ENCODE measurements at regions not wholly inside any gene's neighbourhood (a gene's known extent, or its start where the extent isn't known, plus 50 kb on each side); places are given as distances from the start of the nearest gene placed in this dataset.

DNA sequence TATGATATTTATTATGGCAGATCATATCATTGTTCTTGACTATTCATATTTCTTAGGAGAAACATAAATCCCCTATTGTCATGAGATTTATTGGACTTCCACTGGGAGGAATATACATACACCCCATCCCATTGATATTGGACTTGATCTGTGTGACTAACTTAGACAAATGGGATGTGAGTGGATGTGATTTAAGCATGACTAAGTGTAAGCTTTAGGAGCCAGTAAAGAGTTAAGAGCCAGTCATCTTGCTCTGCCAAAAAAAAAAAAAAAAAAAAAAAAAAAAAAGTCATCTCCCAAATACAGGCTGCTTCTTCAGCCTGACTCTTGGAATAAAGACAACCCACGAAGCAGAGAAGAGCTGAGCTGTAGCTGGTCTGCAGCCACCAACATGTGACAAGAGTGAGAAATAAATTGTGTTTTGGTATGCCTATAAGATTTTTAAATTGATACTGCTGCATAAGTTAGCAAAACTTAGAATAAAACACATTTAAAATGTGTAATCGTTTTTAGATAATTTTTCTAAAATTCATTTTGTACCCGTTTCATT is 595.0 kb upstream of the LRRC4C start:
- DNase-seq: no peak

DNA sequence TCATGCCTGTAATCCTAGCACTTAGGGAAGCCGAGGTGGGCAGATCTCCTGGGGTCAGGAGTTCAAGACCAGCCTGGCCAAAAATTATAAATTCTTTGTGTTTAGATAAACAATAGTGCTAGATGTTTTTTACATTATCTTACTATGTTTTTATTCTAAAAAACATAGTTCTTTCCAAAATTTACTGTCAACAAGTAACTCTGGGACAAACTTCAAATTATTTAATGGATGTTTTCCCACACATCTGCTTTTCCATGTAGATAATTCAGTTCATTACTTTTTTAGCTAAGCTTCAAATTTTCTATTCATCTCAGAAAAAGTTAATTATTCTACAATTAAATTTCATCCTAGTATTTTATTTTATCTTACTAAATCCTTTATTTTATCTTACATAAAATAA is 596.2 kb upstream of the LRRC4C start:
- DNase-seq: no peak

DNA sequence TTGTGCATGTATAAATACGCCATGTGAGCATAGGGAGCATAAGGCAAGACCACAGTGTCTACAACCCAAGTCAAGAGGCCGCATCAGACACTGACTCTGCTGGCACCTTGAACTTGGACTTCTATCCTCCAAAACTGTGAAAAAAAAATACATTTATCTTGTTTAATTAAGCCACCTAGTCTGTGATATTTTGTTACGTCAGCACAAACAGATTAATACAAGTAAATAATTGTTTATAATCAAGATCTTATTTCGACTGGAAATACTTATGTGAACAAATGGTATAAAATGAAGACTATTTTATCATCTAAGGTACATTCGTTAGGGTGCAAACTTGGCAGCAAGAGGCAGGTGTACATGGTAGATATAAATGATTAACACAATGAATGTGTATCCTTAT is 599.3 kb upstream of the LRRC4C start:
- no peak for DNase-seq

DNA sequence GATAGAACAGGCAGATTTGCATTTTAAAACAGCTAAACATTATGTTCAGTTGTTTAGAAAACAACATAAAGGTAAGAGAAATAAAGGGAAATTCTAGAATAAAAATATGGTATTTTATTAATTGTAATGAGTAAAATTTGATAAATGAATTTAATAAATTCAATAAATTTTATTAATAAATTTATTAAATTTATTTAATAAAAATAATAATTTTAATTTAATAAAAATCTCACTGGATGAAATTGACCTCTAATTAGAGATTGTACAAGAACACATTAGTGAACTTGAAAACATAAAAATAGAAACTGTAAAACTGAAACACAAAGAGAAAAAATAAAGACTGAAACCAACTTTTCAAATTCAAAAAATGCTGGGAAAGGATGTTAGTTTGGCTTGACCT is 605.7 kb upstream of the LRRC4C start:
- DNase-seq: no peak

DNA sequence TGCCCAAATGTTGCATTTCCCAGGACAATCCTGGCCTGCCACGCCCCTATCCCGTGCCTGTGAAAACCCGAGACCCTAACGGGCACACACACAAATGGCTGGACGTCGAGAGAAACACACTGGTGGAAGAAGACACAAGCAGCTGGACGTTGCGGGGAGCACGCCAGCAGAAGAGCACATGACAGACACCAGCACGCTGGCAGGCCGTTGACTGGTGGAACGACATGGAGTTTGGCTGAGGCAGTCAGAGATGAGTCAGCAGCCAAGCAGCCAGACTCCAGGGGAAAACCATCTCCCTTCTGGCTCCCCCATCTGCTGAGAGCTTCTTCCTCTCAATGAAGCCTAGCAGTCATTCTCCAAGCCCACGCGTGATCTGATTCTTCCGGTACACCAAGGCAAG is 606.7 kb upstream of the LRRC4C start:
- peak; percentile 84 for DNase-seq

DNA sequence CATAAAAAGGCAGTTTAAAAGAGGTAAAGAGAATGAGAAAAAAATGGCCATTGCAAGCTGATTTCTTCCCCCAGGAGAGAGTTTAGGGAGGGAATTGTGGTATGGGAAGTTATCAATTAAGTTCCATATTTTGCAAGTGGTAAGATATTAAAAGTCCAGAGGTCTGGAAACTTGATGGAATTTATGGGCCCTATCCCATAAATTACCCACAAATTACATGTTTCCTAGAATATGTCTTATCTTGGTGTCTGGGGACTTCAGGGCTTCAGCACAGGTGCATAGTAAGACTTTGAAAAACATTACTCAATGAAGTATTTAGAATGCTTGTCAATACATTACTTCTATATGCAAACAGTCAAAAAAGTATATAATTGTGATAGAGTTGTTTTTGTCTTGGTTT is 614.9 kb upstream of the LRRC4C start:
- DNase-seq: no peak

DNA sequence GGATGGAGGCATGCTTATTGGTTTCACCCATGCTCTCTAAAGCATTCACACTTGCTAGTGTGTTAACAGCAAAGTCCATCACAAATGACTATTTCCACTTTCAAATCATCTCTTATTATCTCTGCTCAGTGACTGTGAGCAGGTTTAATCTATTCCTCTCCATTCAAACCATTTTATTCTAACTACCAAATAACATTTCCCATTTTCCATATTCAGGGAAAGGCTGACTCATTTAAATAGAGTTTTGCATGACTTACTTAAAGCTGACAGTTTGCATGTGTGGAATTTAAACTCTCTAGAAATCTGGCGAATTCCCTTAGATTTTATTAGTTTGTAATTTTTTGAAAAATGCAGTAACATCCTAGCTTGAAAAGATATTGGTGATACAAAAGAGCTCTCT is 615.7 kb upstream of the LRRC4C start:
- DNase-seq: no peak

DNA sequence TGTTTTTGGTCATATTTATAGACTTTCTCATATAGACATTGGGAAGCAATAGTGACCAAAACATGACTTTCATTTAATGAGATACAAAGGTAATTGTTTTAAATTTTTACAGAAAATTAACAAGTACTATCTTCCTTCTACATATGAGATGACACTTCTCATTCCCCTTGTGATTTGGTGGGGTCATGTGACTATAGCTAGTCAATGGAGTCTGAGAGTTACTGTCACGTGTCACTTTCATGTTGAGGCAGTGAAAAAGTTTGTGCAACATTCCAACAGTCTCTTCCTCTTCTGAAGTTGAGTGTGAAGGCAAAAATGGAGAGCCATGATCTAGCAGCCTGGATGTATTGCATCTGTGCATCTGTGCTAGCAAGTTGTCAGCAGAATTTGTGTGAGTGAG is 618.3 kb upstream of the LRRC4C start:
- no peak for DNase-seq

DNA sequence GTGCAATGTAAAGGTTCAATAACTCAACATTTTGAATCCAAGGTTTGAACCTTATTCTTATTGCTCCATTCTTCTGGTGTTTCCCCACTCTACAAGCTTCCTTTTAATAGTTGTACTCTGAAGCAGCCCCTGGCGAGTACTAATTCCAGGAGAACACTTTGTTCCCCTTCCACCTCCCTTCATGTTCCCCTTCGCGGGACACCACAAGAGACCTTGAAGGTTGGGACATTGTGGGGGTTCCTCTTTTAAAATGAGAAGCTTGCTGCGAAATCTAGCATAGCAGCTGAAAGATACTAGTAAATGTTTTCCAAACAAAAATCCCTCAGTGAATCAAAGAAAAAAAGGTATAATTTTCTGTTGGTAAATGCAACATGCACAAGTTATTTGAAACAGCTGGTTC is 626.3 kb upstream of the LRRC4C start:
- DNase-seq: no peak

DNA sequence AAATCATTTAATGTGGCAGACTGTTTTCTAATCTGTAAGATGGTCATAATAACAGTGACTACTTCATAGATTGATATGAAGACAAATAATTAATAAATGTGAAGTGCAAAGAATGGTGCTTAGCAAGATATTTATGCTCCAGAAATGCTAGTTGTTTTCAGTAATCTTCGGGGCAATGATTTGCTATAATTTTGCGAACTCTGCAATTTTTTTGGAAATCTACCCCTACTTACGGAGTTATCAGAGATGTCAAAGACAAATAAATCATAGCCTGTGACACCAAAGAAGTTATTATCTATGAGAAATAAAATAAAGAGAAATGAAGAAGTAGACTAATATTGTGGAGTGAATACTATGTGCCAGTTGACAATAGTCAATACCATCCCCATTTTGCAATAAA is 634.1 kb upstream of the LRRC4C start:
- no peak for DNase-seq

DNA sequence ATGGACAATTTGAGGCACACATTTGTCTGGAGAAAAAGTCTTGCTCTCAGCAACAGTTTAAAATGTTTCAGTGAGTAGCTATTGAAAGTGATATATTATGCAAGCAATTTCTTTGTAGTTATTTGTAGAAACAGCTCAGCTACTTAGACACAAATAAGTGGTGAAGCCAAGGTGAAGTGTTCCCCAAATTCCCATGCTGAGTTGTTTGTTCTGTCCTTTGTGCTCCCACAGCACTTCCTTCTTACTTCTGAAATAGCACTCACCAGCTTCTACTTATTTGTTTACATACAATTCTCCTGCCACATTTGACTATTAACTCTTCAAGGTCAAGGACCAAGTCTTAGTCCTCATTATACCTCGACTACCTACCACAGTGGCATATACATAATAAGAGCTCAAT is 638.6 kb upstream of the LRRC4C start:
- no peak for DNase-seq

DNA sequence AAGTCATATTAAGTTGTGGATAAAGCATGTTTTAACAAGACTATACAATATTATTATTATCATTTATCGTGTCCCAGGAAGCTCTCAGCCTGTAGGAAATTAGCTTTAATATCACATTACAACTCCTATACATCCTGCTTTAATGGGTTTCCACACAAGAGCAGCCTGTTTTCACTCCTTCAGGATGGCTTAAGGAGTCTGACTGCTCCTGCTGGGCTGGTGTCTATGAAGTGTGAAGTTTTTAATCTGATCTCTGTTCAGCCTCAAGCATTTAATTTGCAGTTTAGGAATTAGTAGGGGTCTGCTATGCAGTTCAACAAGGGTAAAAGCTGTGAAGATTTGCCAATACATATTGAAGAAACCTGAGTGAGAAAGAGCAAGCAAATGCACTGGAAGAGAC is 653.4 kb upstream of the LRRC4C start:
- DNase-seq: no peak

DNA sequence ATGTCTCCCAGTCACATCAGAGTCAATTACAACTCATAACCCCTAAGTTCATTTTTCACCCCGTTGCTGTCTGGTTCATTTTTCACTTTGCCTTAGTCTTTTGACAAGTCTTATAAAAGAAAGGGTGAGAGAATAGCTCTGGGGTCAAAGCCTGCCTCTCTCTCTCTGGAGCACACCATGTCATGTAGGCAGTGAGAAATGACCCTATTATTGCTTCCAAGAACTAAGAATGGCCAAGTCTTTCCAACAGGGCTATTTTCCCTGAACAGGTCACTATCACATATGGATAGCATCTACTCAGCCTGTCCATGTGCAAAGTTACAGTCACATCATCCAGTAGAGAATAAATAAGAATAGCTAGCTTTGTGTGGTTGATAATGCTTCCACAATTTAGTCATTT is 655.5 kb upstream of the LRRC4C start:
- no peak for DNase-seq

DNA sequence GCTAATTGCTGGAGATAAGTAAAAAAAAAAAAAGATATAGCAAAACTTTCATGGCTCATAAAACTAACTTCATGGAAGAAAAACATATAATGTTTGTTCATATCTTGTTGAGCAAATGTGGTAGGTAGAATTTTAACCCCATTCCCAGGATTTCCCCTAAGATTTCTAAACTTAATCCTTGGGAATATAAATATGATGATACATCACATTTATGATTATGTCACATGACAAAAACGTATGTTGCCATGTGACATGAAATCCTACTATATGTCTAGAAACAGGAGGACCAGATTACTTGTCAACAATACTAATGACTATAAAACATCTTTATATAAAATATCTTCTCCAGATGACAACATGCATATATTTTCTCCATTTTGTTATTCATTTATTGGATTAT is 679.0 kb upstream of the LRRC4C start:
- no peak for DNase-seq

DNA sequence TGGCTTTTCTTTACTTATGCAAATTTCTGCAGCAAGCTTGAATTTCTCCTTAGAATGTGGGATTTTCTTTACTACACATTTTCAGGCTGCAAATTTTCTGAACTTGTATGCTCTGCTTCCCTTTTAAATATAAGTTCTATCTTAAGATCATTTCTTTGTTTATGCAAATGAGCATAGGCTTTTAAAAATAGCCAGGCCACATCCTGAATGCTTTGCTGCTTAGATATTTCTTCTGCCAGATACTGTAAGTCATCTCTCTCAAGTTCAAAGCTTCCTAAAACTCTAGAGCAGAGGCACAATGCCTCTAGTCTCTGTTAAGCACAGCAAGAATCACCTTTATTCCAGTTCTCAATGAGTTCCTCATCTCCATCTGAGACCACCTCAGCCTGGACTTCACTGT is 685.9 kb upstream of the LRRC4C start:
- no peak for DNase-seq

DNA sequence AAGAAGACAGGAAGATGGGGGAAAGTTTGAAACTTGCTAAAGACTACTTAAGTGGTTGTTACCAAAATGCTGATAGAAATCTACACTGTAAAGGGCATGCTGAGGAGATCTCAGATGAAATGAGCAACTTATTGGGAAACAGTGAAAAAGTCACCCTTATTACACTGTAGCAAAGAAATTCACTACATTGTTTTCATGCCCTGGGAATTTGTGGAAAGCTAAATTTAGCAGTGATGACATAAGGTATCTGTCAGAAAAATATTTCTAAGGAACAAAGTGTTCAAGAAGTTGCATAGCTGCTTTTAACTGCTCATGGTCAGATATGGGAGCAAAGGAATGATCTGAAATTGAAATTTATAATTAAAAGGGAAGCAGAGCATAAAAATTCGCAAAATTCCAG is 702.4 kb upstream of the LRRC4C start:
- DNase-seq: no peak

DNA sequence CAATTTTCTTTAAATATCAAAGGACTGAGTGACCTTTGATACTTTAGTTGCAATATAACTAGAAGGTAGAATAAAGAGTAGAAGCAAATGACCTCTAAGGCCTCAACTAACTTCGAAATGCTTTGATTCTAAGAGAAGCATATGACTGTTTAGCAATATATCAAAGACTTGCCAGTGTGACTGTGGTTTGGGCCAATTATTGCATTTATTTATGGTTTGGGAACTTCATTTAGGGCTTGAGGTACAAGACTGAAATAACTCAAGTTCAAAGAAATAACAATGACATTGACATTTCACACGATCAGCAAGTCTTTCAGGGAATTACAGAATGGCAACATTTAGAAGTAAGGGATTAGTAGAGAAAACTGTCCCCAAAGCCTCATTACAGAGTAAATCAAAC is 709.7 kb upstream of the LRRC4C start:
- DNase-seq: no peak

DNA sequence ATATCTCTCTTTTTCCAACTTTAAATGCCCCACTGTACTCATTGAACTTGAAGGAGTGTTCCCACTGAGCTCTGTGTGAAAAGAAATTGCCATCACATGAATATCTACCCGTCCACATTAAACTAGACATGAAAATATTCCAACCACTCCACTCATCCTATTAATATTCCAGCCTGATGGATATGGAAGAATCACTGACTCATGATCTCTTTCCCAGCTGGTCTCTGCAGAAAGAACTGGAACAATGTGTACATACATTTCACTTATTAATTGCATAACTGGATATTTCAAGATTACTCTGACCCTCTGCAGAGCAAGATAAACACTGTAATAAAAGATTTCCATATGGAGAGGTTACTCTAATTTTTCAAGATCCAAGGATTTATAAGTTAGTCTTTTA is 711.1 kb upstream of the LRRC4C start:
- no peak for DNase-seq

DNA sequence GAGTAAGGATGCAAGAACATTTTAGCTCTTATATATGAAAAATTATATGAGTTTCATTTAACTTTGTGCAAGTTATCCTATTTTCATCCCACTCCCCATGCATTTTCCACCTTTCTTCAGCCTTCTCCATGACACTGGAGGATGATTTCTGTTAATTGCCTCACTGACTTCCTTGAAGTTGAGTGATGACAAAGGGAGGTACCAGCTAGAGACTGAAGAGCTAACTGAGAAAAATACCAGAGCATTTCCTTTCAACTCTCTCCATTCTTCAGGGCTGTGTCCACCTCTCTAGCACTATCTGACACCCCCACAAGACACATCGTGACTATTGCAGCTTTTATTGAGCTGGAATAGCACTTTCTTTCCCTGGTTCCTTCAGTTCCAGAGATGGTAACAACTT is 711.6 kb upstream of the LRRC4C start:
- DNase-seq: no peak

DNA sequence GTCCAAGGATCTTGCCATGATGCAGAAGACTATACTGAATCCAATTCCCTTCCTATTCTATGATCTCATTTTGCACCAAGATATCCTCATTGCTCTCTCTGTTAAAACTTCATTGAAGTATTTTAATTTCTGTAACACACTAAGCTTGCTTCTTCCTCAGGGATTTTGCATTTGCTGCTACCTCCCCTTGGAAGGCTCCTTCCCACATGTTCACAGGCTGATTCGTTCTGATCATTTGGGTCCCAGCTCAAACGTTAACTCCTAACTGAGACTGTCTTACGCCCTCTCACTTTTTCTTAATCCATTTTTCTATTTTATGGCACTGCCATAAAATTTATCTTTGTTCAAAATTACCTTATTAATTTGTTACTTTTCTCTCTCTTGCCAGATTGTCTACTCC is 713.0 kb upstream of the LRRC4C start:
- DNase-seq: no peak

DNA sequence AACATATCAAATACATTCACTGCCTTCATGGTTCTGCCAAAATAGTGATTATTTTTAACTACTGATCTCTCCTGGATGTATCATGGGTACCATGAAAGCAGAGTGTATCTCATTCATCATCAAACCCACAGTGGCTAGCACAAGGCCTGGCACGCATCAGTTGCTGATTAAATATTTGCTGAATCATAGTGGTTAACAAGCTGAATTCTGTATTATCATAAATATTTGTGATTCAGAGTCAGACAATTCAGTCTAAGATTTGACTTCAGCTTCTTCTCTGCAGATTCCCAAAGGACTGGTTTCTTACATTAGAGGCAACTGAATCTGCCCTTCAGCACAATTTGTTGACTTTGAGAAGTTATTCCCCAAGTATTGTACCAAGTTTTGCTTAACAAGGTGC is 715.8 kb upstream of the LRRC4C start:
- no peak for DNase-seq

DNA sequence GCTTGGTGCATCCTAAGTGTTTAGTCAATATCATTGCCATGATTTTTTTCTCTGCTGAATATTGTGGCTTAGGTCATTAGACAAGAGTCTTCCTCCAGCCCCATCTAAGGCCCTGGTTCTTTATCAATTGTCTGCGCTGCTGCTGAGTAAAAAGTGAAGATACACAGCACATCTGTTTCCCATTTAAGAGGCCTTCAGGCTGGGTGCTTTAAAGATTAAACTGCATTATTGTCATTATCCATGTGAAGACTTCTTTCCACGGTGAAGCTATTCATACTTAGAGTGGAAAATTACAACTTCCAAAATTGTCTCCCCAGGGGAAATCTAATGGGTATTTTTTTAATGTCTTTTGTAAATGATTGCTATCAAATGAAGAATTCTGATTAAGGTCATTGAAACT is 719.8 kb upstream of the LRRC4C start:
- no peak for DNase-seq

DNA sequence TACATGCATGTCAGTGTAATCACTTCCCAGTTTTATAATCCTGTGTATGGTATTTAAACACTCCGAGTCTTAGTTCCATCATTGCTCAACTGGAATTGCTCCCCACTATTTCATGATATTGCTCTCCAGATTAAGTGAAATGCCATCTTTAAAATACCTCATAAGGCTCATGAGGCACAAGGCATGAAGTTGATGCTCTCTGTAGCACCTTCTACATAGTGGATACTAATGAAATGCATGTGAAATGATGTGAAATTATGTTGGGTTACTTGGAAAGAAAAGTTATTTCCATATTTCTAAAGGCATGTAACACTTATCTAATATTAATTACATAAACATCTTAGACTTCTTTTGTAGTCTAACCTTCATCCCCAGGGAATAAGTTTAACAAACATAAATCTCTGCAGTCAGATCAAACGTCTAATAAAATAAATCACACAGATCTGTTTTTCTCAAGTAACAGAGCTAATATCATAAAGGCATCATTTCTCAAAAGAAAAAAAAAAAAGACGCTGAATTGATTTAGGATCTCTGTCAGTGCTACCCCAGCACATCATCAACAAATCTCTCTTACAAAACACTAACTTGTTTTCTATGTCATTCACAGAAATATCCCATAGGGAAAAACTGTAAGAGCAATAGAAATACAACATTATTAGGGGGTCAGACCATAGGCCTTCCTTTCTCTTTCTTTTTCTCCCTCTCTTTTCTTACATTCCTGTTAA is 736.0 kb upstream of the LRRC4C start:
- DNase-seq: no peak

DNA sequence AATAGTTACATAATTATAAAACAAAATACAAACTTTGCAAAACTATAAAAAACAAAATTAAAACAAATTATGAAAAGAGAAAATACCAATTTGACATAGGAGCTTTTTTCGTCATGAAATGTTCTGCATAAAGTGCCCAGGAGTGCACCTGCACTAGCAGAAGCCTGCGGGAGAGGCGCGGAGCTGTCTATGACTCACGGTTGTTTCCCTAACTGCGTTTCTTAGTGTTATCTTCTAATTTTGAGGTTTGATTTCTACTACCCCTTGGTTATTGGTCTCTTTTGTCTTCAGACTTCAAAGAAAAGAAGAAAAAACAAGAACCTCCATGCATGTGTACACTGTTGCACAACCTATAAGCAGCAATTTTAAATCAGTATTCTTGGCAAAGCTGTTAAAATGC is 740.9 kb upstream of the LRRC4C start:
- no peak for DNase-seq

DNA sequence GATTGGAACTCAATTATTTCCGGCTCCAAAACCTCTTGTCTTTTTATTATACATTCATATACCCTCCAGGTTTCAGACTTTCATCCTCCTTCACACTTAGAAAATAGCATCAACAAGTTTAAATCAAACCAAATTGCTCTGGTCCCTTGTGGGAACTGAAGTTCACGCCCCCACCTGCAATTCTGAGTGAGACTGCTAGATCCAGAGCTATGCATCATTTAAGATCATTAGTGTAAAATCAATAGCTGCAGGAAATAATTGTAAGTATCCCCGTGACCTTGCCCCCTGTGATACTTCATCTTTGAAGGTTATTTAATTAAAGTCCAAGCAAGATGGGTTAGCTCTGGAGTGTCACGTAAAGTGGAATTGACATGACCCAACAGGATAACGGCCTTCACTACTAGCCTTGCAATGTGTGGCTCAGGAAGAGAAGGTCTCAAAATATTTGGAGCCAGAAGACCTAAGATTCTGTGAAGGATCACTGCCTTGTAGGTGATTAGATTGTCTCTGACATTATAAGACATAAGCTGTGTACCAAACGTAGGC is 742.2 kb upstream of the LRRC4C start:
- no peak for DNase-seq

Data from NCI-H446 treated with DMSO at 0.1 percent for 48 hours (cell line).